Ishikawa (cell line): ENCODE measurements at regions not wholly inside any gene's neighbourhood (a gene's known extent, or its start where the extent isn't known, plus 50 kb on each side); places are given as distances from the start of the nearest gene placed in this dataset.

Source experiments
- CEBPB ChIP-seq: IDR thresholded peaks from 2 replicates; pipeline ENCODE4 v1.6.1; 2012
- CREB1 ChIP-seq: IDR thresholded peaks from 2 replicates; pipeline ENCODE4 v1.6.1; 2012; ENCODE audit warnings: low read depth
- EGR1 ChIP-seq: IDR thresholded peaks from 2 replicates; pipeline ENCODE4 v1.6.1; 2012
- EP300 ChIP-seq: IDR thresholded peaks from 2 replicates; pipeline ENCODE4 v1.6.1; 2012; ENCODE audit warnings: borderline replicate concordance
- FOXM1 ChIP-seq: IDR thresholded peaks from 2 replicates; pipeline ENCODE4 v1.6.1; 2012; ENCODE audit warnings: low read depth, borderline replicate concordance
- NFIC ChIP-seq: IDR thresholded peaks from 2 replicates; pipeline ENCODE4 v1.6.1; 2012
- RAD21 ChIP-seq: IDR thresholded peaks from 2 replicates; pipeline ENCODE4 v1.6.1; 2012; ENCODE audit warnings: low read depth
- TAF1 ChIP-seq: IDR thresholded peaks from 2 replicates; pipeline ENCODE4 v1.6.1; 2012; ENCODE audit warnings: low read depth, mild to moderate bottlenecking
- TCF12 ChIP-seq: IDR thresholded peaks from 2 replicates; pipeline ENCODE4 v1.6.1; 2012; ENCODE audit warnings: low read depth
- TEAD4 ChIP-seq: IDR thresholded peaks from 2 replicates; pipeline ENCODE4 v1.6.1; 2012
- YY1 ChIP-seq: IDR thresholded peaks from 2 replicates; pipeline ENCODE4 v1.6.1; 2012; ENCODE audit warnings: low read depth
- ZBTB7A ChIP-seq: IDR thresholded peaks from 2 replicates; pipeline ENCODE4 v1.6.1; 2012; ENCODE audit warnings: low read depth
- TF ChIP-seq, protein P1 (sequence below): IDR thresholded peaks from 2 replicates; pipeline ENCODE4 v1.6.1; 2012; ENCODE audit warnings: low read depth, mild to moderate bottlenecking
- TF ChIP-seq, protein P2 (sequence below): IDR thresholded peaks from 2 replicates; pipeline ENCODE4 v1.6.1; 2012
- TF ChIP-seq, protein P3 (sequence below): IDR thresholded peaks from 2 replicates; pipeline ENCODE4 v1.6.1; 2012

DNA sequence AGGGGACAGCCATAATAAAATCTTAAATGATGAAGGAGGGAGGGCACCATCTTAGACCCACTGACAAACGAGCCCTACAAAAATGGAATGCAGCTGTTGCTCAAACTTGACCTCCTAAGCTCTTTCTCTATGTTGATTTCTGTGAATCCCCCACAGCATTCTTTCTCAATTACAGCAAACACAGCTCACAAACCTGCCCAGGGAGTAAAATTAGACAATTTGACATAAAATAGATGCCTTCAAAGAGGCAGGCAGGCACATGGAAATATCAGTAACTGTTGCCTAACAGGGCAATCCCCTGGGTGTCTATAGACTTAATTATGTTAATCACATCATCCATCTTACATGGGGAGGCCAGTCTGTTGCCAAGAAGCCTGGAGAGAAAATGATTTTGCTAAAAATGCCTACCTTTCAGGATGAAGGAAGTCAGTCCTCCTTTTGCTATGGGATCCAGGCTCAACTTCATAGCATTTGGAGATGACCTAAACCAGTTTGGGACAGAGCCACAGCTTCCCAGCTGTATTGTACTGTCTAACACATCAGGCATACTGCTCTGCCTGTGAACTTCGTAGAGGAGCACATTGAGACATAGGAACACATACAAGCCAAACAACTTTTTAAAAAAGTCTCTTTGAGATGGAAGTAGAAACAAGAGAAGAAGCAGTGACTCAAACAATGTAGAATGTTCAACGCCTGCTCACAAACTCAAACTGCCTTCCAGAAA, 1177.4 kb downstream of the SORCS1 start:
- TF ChIP-seq, protein P1, sequence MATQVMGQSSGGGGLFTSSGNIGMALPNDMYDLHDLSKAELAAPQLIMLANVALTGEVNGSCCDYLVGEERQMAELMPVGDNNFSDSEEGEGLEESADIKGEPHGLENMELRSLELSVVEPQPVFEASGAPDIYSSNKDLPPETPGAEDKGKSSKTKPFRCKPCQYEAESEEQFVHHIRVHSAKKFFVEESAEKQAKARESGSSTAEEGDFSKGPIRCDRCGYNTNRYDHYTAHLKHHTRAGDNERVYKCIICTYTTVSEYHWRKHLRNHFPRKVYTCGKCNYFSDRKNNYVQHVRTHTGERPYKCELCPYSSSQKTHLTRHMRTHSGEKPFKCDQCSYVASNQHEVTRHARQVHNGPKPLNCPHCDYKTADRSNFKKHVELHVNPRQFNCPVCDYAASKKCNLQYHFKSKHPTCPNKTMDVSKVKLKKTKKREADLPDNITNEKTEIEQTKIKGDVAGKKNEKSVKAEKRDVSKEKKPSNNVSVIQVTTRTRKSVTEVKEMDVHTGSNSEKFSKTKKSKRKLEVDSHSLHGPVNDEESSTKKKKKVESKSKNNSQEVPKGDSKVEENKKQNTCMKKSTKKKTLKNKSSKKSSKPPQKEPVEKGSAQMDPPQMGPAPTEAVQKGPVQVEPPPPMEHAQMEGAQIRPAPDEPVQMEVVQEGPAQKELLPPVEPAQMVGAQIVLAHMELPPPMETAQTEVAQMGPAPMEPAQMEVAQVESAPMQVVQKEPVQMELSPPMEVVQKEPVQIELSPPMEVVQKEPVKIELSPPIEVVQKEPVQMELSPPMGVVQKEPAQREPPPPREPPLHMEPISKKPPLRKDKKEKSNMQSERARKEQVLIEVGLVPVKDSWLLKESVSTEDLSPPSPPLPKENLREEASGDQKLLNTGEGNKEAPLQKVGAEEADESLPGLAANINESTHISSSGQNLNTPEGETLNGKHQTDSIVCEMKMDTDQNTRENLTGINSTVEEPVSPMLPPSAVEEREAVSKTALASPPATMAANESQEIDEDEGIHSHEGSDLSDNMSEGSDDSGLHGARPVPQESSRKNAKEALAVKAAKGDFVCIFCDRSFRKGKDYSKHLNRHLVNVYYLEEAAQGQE = no peak
- TF ChIP-seq CEBPB (no peak), EP300 (no peak)

DNA sequence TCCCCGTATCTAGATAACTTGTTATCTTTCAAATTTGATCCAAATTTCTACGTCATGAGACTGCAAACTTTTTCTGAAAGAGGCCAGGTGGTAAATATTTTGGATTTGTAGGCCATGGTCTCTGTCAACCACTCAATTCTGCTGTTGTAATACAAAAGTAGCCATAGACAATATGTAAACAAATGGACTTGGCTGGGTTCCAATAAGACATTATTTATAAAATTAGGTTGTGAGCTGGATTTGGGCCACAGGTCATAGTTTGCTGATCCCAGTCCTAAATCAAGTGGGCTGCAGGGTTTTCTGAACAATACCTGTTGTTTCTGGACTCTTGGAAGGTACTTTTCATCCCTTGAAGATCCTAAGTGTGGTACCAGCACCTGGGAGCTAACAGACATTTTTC, 1178.0 kb downstream of the SORCS1 start:
- TF ChIP-seq YY1 (no peak), TEAD4 (no peak), EGR1 (no peak), RAD21 (no peak), TCF12 (no peak), FOXM1 (no peak), CEBPB (no peak), EP300 (no peak), NFIC (no peak), ZBTB7A (no peak), TAF1 (no peak), CREB1 (no peak)
- TF ChIP-seq, protein P1 = no peak
- TF ChIP-seq, protein P2, sequence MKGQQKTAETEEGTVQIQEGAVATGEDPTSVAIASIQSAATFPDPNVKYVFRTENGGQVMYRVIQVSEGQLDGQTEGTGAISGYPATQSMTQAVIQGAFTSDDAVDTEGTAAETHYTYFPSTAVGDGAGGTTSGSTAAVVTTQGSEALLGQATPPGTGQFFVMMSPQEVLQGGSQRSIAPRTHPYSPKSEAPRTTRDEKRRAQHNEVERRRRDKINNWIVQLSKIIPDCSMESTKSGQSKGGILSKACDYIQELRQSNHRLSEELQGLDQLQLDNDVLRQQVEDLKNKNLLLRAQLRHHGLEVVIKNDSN = no peak
- TF ChIP-seq, protein P3, sequence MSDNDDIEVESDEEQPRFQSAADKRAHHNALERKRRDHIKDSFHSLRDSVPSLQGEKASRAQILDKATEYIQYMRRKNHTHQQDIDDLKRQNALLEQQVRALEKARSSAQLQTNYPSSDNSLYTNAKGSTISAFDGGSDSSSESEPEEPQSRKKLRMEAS = no peak

DNA sequence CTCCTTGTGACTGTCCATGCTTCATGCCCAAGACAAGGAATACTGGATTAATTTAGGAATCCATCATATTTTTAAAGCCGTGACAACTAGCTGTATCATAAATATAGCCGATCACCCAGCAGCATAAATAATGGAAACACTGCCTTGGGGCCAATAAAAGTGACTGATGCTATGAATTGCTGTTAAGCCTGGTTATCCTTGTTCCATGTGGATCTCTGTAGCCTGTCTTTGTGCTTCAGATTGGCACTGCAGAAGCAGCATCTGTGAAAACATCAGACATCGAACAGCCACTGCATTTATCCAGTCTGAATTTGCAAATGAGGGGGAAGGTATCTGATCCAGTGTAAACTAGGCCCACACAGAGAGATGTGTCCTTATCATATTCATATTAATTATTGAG, 1181.8 kb downstream of the SORCS1 start:
- TF ChIP-seq, protein P2 = no peak
- TF ChIP-seq EGR1 = no peak
- TF ChIP-seq TEAD4 = no peak
- no peak for TF ChIP-seq CREB1
- TF ChIP-seq YY1 = no peak

DNA sequence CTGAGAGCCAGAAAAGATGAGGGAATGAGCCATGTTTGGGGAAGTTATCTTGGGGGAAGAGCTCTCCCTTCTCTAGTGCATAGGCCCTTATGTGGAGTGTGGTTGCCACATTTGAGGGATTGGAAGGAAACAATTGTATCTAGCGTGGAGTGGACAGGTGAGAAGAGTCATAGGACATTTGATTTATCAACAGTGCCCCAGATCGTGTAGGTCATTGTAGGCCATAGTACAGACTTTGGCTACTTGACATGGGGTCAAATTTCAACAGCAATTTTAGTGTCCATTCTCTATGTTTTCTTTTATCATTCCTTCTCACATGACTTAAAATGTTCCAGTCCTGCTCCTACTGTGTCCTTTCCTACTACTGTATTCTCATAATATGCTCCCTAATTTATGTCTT, 1182.8 kb downstream of the SORCS1 start:
- TF ChIP-seq EGR1 (no peak), RAD21 (no peak), TAF1 (no peak), TEAD4 (no peak), TCF12 (no peak), ZBTB7A (no peak), YY1 (no peak), CREB1 (no peak), FOXM1 (no peak), EP300 (no peak), NFIC (no peak), CEBPB (no peak)
- TF ChIP-seq, protein P3 = no peak
- TF ChIP-seq, protein P2 = no peak
- TF ChIP-seq, protein P1 = no peak
